Peyer's patch (tissue), 4 donors: ENCODE measurements at regions not wholly inside any gene's neighbourhood (a gene's known extent, or its start where the extent isn't known, plus 50 kb on each side); places are given as distances from the start of the nearest gene placed in this dataset.

Experiments used
- CTCF ChIP-seq, 6 experiments: fragments of 450-650 bp in 4 of 6; fragments of 200-600 bp in 2 of 6; sonication (generic) in 1 of 6; IDR thresholded peaks; one replicate each; pipeline ENCODE4 v1.5.1; 2017 to 2019; ENCODE audit warnings: antibody characterized with exemption in 6 of 6, mild to moderate bottlenecking in 3 of 6, moderate library complexity in 1 of 6
- POLR2A ChIP-seq, 2 donors: fragments of 450-650 bp; IDR thresholded peaks; one replicate each; pipeline ENCODE4 v1.5.1; 2017; ENCODE audit warnings: antibody characterized with exemption in 2 of 2, mild to moderate bottlenecking in 2 of 2, moderate library complexity in 2 of 2

GRCh38 chr5:99929806-99930135 is 605.4 kb upstream of the FAM174A start:
- TF ChIP-seq CTCF (IDR thresholded peaks at IDR 0.05): no peak
- TF ChIP-seq POLR2A (IDR thresholded peaks at IDR 0.05): no peak
